GM19025 (cell line): ENCODE measurements at regions not wholly inside any gene's neighbourhood (a gene's known extent, or its start where the extent isn't known, plus 50 kb on each side); places are given as distances from the start of the nearest gene placed in this dataset.

Experiments used
- ATAC-seq: cut with Tn5 transposase; IDR thresholded peaks from one replicate; pipeline ENCODE4 v1.9.1; 2021; ENCODE audit warnings: mild to moderate bottlenecking, low read depth, moderate library complexity; ENCODE audit not compliant: unreplicated experiment

DNA sequence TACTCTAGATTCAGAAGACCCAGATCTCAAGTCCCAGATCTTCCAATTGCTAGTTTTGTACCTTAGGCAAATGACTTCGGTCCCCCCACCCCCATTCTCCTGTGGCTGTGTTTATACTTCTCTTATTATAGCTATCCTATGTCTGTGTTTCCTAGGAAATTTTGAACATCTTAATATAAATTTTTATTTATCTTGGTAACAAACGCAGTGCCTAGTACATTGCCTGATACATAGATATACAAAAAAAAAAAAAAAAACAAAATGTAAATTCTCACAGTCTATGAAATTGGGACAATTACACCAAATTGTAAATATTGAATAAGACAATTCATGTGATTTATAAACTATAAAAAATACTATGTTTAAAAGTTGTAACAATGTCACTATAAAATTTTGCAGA, 84.1 kb upstream of the SLC44A3 start:
- ATAC-seq = no peak

DNA sequence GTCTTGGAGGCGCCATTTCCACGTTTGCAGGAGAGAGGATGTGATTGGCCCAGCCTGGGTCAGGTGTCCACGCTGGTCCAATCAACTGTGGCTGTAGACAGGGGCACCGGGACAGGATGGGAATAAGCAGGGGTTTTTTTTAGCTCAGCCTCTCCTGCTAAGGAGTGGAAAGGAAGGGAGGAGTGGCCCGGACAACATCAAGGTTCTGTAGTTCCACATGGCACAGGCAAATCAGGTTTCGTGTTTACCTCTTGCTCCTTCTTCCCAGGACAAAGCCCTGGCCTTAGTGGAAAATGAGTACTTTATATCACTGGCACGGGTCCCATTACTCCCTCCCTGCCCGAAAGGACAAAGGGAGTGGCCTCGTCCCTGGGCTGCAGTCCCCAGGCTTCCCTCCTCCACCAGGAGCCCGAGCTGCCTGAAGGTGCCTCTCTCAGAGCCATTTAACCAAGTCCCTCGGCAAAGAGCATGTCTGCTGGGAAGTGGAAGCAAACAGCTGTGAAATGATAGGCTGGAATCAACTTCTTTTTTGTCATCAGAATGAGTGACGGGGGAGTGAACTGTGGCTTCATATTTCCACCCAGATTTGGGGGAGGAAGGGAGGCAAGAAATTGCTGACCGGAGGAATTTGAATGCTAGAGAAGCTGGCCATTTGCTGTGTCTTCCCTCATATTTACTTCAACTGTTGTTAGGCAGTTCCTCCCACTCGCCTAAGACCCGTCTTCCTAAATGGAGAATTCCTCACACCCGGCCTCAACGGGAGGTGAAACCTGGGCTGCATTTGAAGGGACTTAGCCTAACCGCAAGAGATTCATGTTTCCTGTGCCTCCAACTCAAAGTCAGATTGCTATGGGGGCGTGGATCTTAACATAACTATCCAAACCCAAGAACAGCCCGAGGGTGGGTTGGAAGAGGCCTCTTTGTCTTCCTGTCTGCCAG, 84.9 kb upstream of the SLC44A3 start:
- no peak for ATAC-seq

DNA sequence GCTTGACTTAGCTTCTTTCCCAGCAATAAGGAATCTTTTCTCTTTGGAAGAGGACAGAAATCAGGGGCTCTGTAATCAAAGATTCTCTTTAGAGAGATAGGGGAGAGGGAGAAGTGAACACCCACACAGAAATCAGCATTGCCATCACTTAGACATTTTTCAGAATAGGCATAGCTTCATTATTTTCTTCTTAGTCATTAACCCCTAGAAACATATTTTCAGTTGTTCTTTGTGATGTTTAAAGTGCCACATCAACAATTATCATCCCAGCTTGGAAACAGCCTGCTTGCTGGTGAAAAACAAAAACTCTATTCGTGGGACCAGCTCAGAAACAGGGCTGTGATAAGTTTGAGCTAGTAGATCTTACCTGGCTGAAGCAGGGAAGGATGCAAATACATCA, 88.3 kb upstream of the SLC44A3 start:
- ATAC-seq = no peak

DNA sequence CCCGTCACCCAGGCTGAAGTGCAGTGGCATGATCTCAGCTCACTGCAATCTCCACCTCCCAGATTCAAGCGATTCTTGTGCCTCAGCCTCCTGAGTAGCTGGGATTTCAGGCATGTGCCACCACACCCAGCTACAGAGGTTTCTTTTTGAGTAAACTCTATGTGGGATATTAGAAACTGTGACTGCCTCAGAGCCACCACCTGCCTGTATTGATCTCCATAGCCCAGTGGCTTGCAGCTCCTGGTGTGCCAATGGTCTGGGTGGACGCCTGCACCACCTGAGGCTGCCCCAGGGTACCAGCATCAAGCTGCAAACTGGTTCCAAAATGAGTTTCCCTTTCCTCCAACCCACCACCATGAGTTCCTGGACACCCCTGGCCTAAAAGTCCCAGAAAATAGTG, 89.7 kb upstream of the SLC44A3 start:
- no peak for ATAC-seq

DNA sequence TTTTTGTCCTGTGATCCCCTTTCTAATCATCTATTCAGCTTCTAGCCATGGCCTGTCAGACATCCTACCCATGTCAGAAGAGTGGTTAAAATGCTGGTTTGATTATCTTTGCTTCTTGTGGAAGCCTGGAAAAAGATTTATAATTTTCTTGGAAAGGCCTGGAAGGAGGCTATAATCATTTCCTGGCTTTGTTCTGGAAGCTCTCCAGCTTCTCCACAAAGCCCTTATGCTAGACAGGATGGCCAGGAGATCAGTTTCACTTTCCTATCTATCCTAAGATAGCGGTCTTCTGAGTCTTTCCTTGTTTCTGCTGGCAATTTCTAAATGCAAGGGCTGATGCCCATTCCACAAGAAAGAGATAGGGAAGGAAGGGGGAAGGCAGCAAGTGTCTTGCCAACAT, 90.9 kb upstream of the SLC44A3 start:
- no peak for ATAC-seq

DNA sequence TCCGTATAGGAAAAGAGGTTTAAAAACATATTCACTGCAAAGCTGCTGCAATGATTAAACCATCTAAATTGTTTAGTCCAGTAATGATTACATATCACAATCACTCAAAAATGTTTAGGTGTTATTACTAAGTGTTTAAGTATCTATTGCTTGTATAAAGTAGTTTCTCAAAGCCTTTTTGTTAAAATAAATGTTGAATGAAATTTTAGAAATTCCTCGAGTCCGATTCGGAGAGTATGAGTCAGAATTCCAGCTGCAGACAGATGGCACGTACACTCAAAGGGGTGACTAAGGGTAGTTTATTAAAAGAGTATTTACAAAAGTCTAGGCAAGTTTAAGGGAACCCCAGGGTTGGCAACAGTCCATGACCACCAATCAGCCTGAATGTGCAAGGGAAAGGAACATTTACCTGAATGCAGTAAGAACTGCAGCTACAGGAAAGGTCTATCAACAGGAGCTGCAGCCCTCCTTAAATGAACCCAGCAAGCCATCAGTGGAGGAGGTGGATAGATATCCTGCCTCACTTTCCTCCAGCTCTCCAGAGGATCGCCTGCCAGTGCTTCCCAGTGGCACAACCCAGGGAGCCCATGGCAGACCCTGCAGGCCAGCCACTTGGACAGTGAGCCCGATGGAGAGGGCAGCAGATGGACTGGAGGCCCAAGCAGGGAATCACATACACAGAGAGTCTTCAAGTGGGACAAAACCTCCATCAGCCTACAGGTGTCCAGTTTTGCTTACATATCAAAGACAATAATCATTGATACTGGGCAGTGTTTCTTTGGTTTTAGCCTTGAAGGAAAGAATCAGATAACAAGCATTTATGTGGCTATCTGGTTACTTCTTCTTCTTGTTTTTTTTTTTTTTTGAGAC, 92.1 kb upstream of the SLC44A3 start:
- no peak for ATAC-seq

DNA sequence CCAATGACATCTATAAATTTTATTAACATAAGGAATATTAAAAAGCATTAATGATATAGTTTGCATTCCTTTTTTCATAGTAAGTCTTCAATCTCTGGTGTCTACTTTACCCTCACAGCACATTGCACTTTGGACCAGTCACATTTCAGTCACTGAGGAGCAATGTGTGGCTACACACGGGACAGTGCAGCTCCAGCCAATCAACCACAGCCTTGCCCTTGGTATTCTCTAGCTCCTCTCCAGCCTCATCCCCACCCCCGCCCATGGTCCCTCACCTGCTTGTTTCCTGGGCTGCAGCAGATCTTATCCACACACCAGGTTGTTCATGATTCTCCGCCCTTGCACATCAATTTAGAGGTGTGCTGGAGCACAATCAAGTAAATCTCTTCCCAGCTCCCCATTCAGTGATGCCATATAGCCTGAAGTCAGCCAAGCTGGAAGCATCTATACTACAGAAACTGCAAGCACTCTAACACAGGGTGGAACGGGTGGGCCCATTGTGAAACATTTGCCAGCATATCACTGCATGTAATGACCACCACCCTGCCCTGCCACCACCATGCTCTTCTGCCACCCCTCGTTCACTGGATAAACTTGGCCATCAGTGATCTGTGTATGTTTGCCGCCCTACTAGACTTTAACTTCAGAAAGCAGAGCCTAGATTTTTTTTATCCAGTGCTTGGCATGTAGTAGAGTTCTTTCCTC, 93.0 kb upstream of the SLC44A3 start:
- no peak for ATAC-seq

DNA sequence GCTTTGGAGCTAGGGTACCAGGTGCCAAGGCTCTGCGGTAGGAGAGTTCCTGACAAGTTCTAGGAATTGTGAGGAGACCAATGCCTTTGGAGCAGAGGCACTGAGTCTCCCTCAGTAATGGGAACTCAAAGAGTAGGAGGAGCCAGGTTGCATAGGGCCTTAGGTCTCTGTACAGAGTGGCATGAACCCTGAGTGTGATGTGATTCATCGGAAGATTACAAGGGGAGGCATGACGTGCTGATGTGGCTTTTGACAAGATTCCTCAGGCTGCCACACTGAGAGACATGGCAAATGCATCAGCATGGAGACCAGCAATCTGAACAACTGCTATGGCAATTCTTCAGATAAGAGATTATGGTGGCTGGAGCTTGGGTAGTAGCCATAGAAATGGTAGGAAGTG, 94.6 kb upstream of the SLC44A3 start:
- no peak for ATAC-seq

DNA sequence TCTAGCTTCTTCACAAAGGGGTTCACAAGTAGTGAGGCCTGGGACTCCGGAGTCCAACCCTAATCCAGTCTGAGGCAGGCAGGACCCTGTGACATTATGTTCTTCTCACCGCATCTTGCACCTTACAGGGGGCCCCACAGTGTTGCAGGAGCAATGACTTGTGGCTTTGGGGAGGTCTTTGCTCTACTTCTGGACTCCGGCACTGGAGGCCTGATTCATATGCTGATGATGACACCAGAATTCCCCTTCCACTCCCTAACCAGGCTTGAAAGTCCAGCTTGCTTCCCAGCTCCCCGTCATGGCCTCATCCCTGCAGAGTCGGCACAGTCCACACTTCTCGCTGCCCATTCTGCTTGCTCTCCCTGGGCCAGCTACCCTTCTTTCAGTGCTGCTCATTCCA, 96.3 kb upstream of the SLC44A3 start:
- ATAC-seq = no peak

DNA sequence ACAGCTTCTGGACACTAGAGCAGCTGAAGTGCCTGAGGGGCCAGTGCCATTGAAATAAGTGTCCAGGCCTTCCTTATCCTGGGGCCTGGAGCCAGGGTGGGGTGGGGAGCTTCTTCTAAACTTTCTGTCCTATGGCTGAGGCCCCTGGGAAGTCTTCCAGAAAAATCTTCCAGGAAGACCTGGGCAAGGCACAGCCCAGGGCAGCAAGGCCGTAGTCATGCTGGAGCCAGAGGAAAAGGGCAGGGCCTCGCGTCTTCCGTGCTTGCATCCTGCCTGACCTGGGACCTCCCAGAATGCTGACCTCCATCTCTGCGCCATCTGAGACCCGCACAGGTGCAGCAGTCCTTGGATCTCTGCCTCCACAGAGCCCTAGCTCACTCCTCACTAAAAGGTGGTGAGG, 96.7 kb upstream of the SLC44A3 start:
- no peak for ATAC-seq

DNA sequence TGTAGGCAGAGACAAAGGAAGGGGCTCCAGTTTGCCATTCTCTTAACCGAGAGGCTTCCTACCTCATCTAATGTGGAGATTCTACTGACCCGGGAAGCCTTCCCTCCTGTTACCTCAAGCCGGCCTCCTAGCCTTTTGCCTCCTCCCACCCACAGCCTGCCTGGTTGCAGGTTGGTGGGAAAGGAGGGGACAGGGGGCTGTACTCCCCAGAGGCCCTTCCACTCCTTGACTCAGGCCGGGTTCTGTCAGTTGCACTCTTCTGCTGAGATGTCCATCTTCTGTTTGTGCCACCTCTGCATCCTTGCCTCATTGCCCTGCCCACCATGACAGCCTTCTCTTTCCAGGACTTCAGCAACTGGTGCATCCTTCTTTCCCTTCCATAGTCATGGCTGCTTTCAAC, 98.0 kb upstream of the SLC44A3 start:
- ATAC-seq = no peak

DNA sequence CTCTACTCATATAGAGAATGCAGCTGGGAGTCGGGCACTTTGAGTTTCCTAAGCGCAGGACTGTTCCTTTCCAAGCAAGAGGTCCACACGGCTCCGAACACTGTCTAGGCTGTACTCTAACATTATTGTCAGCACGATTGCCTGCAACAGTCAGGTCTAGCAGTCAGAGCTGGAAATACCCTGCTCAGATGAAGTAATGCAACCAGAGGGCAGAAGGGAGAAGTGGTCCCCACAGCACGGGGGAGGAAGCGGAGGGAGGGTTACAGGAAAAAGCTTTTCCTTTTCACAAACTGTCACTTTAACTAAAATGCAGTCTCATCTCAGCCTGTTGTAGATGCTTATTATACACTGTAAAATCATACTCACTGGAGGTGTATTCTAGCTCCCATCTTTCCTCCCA, 98.9 kb upstream of the SLC44A3 start:
- peak; percentile 38 for ATAC-seq

DNA sequence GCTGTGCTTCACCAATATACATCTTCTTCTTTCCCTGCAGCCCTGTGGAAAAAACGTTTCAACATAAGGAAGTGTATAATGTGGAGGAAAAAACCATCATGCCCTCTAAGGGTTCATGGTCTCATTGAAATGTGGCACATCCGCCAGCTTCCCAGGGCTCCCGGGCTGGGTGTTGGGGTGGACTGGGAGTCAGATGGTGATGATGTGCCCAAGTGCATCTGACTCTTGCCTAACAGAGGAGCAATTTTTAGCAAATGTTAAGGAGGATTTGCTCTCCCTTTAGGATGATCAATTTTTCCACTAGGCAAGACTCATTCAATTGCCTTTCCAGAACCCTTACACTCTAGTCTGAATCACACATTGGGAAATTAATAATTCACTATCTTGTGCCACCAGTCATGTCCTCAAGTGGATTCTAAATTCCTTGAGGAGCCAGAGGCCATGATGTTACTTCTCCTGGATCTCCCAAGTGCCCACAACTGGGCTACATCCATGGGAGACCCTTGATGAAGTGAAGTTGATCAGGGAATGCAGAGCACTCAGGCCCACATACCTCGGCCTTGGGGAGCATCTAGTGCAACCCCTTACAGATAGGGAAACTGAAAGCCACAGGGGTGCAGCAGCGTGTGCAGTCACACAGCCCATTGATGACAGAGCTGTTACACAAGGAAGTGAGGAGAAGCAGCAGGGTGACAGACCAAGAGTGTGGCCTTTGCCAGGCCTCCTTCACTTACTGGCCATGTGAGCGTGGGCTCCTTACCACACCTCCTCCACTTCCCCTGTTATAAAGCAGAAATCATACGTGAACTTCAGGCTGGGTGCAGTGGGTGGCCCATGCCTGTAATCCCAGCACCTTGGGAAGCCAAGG, 100.0 kb upstream of the SLC44A3 start:
- ATAC-seq = peak; percentile 98

DNA sequence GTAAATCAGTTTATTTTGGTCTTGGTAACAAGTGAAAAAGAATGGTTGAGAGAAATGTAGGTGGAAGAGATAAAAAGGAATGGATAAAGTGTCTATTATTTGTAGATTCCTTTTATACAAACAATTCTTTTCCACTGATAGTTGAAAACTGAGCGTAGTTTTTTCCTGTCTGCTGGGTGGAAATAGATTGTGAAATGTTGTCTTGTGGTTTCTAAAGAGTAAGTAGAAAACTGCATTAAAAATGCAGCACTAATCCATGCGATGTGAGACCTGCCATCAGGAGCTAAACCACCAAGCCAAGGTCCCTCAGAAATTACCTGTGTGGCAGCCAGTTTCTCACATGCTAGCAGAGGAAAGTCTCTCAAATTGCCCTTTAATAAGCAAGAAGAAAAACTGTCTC, 103.2 kb upstream of the SLC44A3 start:
- no peak for ATAC-seq

DNA sequence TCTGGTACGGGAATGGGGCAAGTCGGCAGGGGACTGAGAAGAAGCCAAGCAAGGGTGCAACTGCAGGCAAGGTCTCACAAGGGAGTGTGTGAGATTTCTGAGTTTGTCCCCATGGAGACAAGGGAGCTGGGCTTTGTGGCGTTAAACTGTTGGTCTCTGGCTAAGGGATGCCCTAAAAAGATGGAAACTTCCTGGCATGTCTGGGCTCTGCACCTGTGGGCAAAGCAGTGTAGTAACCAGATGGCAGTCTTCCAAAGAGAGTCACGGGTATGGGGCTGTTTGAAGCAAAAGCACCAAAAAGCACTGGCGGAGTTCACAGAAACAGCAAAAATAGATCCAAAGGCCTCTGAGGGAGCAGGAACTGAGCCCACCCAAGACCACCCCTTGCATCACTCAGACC, 104.8 kb upstream of the SLC44A3 start:
- no peak for ATAC-seq

DNA sequence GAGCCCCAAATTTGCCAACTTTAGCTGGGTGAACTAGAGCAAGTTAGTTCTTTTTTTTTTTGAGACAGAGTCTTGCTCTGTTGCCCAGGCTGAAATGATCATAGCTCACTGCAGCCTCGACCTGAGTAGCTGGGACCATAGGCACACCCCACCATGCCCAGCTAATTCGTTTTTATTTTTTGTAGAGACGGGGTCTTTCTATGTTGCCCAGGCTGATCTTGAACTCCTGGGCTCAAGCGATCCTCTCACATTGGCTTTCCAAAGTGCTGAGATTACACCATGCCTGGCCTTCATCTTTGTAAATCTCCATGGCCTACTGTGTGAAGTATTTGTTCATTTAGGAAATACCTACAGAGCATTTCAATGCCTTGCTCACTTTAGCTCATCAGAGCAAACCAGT, 105.6 kb upstream of the SLC44A3 start:
- ATAC-seq = no peak

DNA sequence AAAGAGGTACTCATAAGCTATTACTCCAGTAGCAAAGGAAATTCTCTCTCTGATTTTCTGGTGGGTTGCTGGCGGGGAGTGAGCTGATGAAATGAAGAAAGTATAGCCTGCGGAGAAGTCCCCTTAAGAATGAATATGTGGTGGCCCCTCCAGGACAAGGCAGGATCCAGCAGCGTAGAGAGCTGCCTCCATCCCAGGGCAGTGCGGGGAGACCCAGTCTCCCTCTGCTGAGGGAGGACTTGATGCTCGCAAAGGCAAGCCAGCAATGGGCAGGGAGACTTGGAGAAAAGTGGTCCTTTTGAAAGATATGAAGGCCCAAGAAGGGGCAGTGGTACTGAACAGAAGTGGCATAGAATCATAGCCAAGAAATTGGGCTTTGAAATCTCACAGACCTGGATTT, 106.0 kb upstream of the SLC44A3 start:
- no peak for ATAC-seq

DNA sequence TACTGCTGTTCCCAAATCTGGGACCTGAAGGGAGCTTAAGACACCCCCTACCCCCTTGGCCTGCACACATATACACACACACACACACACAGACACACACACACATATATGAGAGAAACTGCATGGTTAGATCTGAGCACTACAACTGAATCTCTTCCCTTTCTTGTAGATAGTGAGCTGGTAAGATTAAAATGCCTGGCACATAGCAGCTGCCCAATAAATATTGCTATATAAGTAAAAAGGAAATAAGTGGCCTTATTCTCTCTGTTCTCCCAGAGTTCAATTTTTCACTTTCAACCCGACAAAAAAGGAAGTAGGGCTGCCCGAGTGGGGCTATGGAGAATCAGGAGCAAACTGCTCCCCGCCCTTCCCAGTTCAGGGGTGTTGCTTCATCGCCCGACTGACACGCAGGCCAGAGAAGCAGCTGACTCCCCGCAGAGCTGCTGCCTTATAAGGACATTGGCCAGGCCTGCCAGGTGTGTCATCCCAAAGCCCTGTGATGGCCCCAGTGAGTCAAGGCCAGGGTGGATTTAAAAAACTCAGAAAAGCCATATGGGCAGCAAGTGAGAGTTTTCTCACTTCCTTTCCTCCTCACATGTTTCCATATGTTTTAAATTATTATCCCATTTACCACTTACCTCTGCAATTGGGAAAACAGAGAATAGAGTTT, 106.5 kb upstream of the SLC44A3 start:
- ATAC-seq = peak; percentile 76

DNA sequence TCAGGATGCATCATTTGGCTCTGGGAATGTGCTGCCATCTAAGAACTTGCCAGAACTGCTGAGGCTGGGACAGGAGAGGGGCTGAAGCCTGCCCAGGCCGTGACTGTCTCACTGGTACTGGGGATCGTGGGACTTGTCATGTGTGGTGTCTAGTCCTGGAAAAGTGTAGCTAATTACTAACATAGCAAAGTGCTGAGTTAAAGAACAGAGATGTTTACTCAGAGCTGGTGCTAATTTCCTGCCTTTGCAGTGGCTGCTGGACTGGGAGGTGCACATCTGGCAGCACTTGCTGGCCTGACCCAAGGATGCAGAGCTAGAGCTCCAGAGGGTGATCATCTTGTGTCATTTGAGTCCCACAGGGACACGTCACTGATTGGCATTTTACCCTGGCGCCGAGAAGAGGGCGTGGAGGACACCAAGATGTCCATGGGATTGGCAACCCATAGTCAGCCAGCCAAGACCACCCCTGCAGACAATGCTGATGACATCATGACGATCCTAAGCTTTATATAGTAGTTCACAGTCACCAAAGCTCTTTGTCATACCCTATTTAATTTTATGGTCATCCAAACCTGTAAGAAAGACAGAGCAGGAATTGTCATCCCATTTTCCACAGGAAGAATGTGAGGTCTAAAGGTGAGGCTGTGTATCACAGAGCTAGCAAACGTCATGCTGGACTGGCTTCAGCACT, 110.1 kb upstream of the SLC44A3 start:
- ATAC-seq = no peak
